OCI-LY7 (cell line): ENCODE measurements at regions not wholly inside any gene's neighbourhood (a gene's known extent, or its start where the extent isn't known, plus 50 kb on each side); places are given as distances from the start of the nearest gene placed in this dataset.

Source experiments
- BruUV-seq: library from RNA; stranded (reverse); fragments of 400-500 nt; replicated peaks from 2 replicates; lab custom pipeline; 2021; lab: Mats Ljungman, UMichigan
- CTCF ChIA-PET: fragments of 300-600 bp; sonication (Branson Sonifier 250); formaldehyde crosslinking; loops from one replicate; lab custom pipeline; 2022; ENCODE audit warnings: antibody characterized with exemption; ENCODE audit not compliant: unreplicated experiment; lab: Charles Lee
- POLR2A ChIA-PET: fragments of 300-600 bp; sonication (Branson Sonifier 250); formaldehyde crosslinking; loops from one replicate; lab custom pipeline; 2022; ENCODE audit warnings: antibody characterized with exemption; lab: Charles Lee
- DNase-seq: peaks from one replicate; pipeline ENCODE4 v3.0.0-alpha.2; 2015; ENCODE audit warnings: low spot score
- H2AFZ ChIP-seq: fragments of 200-600 bp; sonication (generic), shearing (Covaris generic); 2 replicates; pipeline ENCODE4 v1.6.1; 2014; ENCODE audit warnings: mild to moderate bottlenecking, antibody characterized with exemption, low read length, moderate library complexity
- H3K27ac ChIP-seq: fragments of 200-600 bp; sonication (generic); 2 replicates; pipeline ENCODE4 v1.5.1; 2014; ENCODE audit warnings: mixed run types, low read depth, mild to moderate bottlenecking, moderate library complexity, low read length, inconsistent platforms; ENCODE audit not compliant: poor library complexity, severe bottlenecking
- H3K36me3 ChIP-seq: fragments of 200-600 bp; sonication (generic); 2 replicates; pipeline ENCODE4 v1.6.1; 2014; ENCODE audit warnings: mild to moderate bottlenecking, antibody characterized with exemption, low read length, moderate library complexity, mixed read lengths; ENCODE audit not compliant: insufficient read depth
- H3K4me1 ChIP-seq: fragments of 200-600 bp; sonication (generic); 2 replicates; pipeline ENCODE4 v1.5.1; 2014; ENCODE audit warnings: mild to moderate bottlenecking, low read length; ENCODE audit not compliant: insufficient read depth, poor library complexity, severe bottlenecking
- H3K4me2 ChIP-seq: fragments of 200-600 bp; sonication (generic); 2 replicates; pipeline ENCODE4 v1.6.1; 2014; ENCODE audit warnings: mild to moderate bottlenecking, low read length
- H3K4me3 ChIP-seq: fragments of 200-600 bp; sonication (generic); 2 replicates; pipeline ENCODE4 v1.5.1; 2014; ENCODE audit warnings: mild to moderate bottlenecking, low read depth, low read length; ENCODE audit not compliant: poor library complexity, severe bottlenecking
- H3K79me2 ChIP-seq: fragments of 200-600 bp; sonication (generic); 2 replicates; pipeline ENCODE4 v1.6.1; 2016; ENCODE audit warnings: low read depth, mild to moderate bottlenecking, low read length, moderate library complexity, mixed read lengths; ENCODE audit not compliant: insufficient read depth
- H3K9me2 ChIP-seq: fragments of 200-600 bp; sonication (generic); 2 replicates; pipeline ENCODE4 v1.6.1; 2016; ENCODE audit warnings: mild to moderate bottlenecking, low read length, mixed read lengths; ENCODE audit not compliant: insufficient read depth
- H3K9me3 ChIP-seq: fragments of 200-600 bp; sonication (generic); 2 replicates; pipeline ENCODE4 v1.6.1; 2014; ENCODE audit warnings: mild to moderate bottlenecking, mixed run types, low read length, mixed read lengths
- H4K20me1 ChIP-seq: fragments of 200-600 bp; sonication (generic); 2 replicates; pipeline ENCODE4 v1.6.1; 2014; ENCODE audit warnings: mild to moderate bottlenecking, antibody characterized with exemption, low read length, moderate library complexity, mixed read lengths; ENCODE audit not compliant: insufficient read depth
- CTCF ChIP-seq: fragments of 200-600 bp; sonication (generic); conservative IDR thresholded peaks from 2 replicates; pipeline ENCODE4 v1.5.1; 2014; ENCODE audit warnings: mild to moderate bottlenecking, antibody characterized with exemption, low read length, moderate library complexity, mixed read lengths
- EZH2phosphoT487 ChIP-seq: fragments of 200-600 bp; sonication (generic); IDR thresholded peaks from 2 replicates; pipeline ENCODE4 v1.6.1; 2018; ENCODE audit warnings: low read depth, borderline replicate concordance, mild to moderate bottlenecking, mixed run types, antibody characterized with exemption, low read length, moderate library complexity, mixed read lengths
- intact Hi-C: fragments of 100-400 bp; cut with micrococcal nuclease; formaldehyde crosslinking; loops from one replicate; pipeline ENCODE4 v1.10.0; 2022; ENCODE audit not compliant: unreplicated experiment

DNA sequence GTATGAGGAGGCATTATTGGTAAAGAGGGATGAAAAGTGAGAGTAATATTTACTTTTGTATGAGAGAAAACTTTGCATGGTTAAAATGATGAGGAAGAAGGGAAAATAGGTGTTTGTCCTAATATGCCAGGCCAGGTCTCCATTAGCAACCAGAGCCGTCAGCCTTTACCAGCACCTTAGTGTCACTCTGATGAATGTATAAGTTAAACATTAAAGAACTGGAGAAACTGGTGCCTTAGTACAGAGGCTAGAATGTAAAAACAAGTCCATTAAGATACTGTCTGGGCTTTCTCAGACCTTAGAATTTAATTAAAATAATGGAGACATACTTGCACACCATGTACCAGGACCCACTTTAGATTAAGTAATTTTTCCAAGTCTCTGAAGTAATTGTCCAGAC is 222.3 kb downstream of the FAM47A start:
- Histone ChIP-seq H3K9me2 (no peaks in the 10 kb centered on the region), H4K20me1 (no peaks in the 10 kb centered on the region), H3K4me2 (no peak overlapping the region), H2AFZ (no peak overlapping the region), H3K4me1 (no peaks in the 10 kb centered on the region), H3K27ac (no peak overlapping the region), H3K4me3 (no peak overlapping the region), H3K36me3 (no peaks in the 10 kb centered on the region), H3K9me3 (no peaks in the 10 kb centered on the region), H3K79me2 (no peaks in the 10 kb centered on the region)
- no TSS peak for BruUV-seq
- no peak for TF ChIP-seq EZH2phosphoT487
- TF ChIP-seq CTCF, result no peak
- POLR2A ChIA-PET, result no interaction called here
- intact Hi-C loops, result no loop called here
- no peak for DNase-seq
- CTCF ChIA-PET, result no interaction called here

- Histone ChIP-seq H3K4me1 (no peaks in the 10 kb centered on the region), H3K9me2 (no peaks in the 10 kb centered on the region), H3K4me2 (no peak overlapping the region), H3K9me3 (no peaks in the 10 kb centered on the region), H3K79me2 (no peaks in the 10 kb centered on the region), H2AFZ (no peak overlapping the region), H3K27ac (no peak overlapping the region), H3K4me3 (no peak overlapping the region), H3K36me3 (no peaks in the 10 kb centered on the region), H4K20me1 (no peaks in the 10 kb centered on the region)
- POLR2A ChIA-PET, result no interaction called here
- CTCF ChIA-PET, result no interaction called here
- TF ChIP-seq CTCF (no peak), EZH2phosphoT487 (no peak)
- intact Hi-C loops, result no loop called here
- no peak for DNase-seq
- BruUV-seq, result no TSS peak
These were observed 223.2 kb downstream of the FAM47A start for GRCh38 chrX:33908898-33909297.

- Histone ChIP-seq H3K9me3 (no peaks in the 10 kb centered on the region), H2AFZ (no peak overlapping the region), H3K4me3 (no peak overlapping the region), H3K4me1 (no peaks in the 10 kb centered on the region), H3K36me3 (no peaks in the 10 kb centered on the region), H3K9me2 (no peaks in the 10 kb centered on the region), H3K27ac (no peak overlapping the region), H4K20me1 (no peaks in the 10 kb centered on the region), H3K4me2 (no peak overlapping the region), H3K79me2 (no peaks in the 10 kb centered on the region)
- DNase-seq, result no peak
- CTCF ChIA-PET, result no interaction called here
- TF ChIP-seq EZH2phosphoT487, result no peak
- TF ChIP-seq CTCF, result no peak
- POLR2A ChIA-PET, result no interaction called here
- no TSS peak for BruUV-seq
- intact Hi-C loops, result no loop called here
These were observed 224.0 kb downstream of the FAM47A start for GRCh38 chrX:33908074-33908473.
